ENCODE measurements at regions not wholly inside any gene's neighbourhood (a gene's known extent, or its start where the extent isn't known, plus 50 kb on each side); places are given as distances from the start of the nearest gene placed in this dataset.
A peak's percentile ranks its signal among the peaks of the same experiment; 100 is the strongest.

- peak; percentile 74 for DNase-seq
Observed at GRCh38 chr1:173424143-173424542, 53.0 kb upstream of the PRDX6 start.

DNA sequence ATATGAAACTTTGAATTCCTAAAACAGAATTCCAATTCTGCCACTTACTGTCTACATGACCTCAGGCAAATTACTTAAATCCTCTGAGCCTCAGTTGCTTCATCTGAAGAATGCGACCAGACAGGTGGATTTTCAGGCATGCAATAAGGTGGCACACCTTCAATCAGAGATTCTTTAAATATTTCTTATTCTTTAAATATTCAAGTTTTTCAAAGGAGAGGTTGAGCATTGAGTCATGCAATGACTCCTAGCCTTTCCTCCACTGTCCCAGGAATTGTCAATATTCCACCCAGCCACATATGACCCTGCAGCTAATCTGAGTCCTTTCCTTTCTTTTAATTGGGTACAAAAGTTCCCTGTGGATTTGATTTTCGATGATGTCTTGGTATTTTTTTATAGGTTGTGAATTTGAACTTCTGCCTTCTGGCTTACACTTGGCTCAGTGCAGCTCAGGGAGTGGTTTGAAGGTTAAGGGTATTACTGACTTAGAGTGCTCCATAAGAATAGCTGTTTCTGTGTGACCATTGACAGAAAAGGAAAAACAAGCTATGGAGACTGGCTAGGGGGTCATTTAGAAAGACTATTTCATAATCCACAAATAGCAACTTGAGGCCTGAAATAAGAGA is 52.2 kb upstream of the PRDX6 start:
- no peak for DNase-seq

- DNase-seq = peak; percentile 37
Observed at GRCh38 chr1:173426057-173426456, 51.1 kb upstream of the PRDX6 start.

DNA sequence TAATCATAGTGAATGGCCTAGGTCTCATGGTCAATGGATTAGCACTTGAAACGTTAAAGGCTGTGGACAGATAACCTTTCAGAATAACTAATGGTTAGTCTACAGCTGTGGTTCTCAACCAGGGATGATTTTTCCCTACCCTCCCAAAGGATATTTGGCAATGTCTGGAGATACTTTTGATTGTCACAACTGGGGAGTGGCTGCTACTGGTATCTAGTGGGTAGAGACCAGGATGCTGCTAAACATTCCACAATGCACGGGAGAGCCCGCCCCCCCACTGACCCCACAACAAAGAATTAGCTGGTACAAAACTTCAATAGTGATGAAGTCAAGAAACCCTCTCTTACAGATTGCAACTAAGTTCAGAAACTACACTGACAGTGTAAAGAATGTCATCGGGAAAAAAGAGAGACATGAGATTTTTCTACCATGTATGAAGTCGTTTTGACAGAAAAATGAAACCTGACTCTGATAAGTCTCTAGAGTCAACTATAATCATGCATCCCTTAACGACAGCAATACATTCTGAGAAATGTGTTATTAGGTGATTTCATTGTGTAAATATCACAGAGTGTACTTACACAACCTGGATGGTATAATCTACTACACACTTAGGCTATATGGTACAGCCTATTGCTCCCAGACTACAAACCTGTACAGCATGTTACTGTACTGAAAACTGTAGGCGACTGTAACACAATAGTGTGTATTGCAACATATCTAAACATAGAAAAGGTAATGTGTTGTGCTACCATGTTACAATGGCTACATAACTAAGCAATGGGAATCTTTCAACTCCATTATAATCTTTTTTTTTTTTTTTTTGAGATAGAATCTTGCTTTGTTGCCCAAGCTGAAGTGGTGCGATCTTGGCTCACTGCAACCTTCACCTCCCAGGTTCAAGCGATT is 49.7 kb upstream of the PRDX6 start:
- no peak for DNase-seq
